ENCODE measurements at regions not wholly inside any gene's neighbourhood (a gene's known extent, or its start where the extent isn't known, plus 50 kb on each side); places are given as distances from the start of the nearest gene placed in this dataset.

DNA sequence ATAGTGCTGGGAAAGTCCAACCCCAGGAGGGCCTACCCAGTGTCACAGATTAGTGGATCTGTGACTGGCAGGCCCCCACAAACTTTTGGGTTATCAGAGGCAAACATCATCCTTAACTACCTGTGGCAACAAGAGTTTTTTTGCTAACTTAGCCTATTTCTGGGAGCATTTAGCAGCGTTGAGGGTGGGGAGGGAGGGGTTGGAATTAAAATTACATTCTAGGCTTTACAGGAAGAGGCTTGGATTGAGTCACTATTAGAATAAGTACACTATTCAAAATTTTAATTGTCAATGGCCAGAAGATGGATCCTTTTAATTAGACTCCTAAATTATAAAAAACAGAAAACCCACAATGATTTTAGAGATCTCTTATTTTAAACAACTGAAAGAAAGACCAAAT, 267.9 kb upstream of the NPSR1 start:
- no peak for DNase-seq (ENCODE audit: low read depth)

DNA sequence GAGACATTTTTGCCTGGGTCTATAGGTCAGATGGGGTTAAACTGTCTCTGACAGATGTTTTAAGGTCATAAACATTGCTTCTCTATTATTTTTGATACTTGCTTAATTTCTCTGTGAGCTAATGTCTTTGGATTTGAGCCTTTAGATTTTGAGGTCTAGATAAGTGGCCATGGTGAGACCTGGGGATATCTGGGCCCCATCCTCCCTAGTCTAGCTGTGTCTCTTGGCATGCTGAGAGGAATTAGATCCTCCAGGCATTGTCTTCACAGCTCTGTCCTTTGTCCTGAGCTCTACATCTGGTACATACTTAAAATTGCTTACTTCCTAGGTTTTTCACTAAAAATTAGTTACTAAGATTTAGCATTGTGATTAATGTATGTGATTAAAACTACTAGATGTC, 265.0 kb upstream of the NPSR1 start:
- DNase-seq (ENCODE audit: low read depth) = no peak

DNA sequence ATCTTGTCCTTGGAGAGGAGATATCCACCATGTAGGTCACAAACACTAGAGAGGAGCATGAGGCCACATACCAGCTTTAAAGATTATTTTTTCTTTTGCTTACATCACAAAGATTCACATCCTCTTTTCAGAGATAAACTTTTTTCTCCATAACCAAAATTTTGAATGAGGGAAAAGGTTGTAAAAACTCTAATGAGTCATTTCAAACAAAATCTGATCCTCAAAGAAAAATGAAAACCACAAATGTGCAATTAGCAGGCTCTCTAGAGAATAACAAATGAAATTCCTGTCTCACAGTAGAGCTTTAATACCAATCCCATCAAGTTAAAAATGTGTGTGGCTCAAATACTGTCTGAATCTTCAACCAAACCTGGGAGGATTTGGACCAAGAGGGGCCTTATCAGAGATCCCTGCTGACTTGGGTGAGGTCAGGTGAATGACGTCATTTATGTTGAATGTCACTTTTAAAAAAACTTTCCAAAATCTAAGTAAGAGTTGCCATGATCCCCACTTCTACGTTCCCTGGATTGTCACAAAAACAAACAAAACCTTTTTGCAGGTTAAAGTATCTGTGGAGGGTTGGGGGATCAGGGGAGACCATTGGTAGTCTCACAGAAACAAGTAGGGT, 261.5 kb upstream of the NPSR1 start:
- no peak for DNase-seq (ENCODE audit: low read depth)

DNA sequence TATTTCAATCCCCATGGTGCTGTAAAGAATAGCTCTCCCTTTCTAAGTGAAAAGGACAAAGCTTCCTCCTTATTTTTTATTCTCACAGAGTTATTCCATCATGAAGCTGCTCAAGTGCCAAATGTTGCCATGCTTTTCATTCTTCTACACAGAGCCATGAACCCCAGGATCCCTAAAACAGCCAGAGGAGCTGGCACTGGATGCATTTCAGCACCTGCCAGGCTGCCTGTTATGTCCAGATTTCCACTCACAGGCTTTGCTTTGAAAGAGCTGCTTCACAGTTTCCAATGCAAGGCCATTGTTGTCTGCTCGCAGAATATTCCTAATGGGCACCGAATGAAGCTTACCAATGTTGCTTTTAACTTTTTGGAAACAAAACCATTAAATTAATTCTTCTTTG, 256.2 kb upstream of the NPSR1 start:
- DNase-seq (ENCODE audit: low read depth) = no peak

DNA sequence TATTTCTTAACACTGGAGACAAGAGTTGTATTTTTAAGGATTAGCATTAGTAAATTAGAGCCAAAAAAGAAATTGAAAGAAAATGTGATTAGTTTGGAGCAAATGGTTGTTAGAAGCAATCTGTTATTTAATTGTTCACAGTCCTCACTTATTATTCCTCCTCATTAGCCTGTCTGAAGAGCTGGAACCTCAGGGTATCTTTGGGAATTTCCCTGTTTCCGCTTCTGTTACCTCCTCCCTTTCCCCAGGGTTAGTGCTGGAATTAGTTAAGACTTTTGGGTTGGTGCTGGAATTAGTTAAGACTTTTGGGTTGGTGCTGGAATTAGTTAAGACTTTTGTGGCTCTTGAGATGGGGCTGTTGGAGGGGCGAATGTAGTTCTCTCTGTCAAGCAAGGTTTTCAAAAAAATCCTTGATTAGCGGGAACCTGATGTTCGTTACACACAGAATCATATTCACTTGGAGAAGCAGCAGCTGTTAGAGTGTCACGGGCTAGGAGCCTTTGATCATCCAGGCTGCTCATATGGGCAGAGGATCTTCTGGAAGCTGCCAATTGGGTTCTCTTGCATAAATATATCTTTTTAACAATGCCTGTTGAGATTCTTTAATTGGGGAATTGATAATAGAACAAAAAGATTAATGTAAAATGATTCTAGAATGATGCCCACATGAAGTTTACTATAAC, 251.0 kb upstream of the NPSR1 start:
- no peak for DNase-seq (ENCODE audit: low read depth)

DNA sequence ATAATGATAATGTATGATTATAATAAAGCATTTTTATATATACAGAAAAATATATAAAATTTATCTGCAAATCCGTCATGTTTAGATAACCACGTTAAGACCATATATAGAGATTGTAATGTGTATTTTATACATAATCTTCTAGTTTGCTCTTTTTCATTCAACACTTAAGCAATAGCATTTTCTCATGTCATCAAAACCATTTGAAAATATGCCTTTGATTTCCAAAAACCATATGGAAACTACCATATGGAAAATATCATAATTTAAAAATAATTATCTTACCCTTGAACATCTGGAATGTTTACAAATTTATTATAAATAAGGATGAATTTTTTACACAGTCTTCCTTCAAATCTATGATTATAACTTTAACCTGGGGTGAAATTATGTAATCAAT, 250.4 kb upstream of the NPSR1 start:
- no peak for DNase-seq (ENCODE audit: low read depth)

DNA sequence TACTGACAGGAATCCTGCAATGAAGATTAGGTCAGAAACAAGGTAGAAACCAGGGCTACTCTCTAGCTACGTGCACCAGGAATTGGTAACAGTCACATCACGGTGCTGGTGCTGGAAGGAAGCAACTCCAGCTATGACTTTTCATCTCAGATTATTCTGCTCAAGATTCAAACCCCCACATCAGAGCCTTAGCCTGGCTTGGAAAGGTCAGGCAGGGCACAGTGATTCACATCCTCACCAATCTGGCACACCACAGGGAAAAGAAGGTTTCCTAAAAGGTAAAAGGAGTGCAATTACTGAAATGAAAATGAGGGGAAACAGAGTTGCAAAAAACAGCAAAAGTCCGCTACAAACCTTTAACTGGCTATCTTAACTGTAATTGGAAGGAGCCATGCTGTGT, 240.2 kb upstream of the NPSR1 start:
- no peak for DNase-seq (ENCODE audit: low read depth)

DNA sequence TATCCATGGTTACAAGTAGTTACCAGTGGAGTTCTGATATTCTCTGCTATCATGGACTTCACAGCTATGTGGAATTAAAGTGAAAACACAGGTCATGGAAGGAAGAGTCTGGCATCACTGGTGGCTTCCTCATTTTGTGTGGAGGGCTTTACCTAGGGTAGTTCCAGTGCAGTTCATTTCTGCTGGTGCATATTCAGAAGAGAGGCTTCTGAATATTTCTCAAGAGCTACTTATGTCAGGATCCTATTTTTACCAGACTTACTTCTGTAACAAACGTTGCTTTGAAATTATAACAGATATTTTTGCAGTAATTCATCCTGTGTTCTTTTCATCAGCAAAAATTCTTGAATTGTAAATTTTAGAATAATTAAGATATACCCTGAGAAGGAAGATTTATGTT, 236.5 kb upstream of the NPSR1 start:
- no peak for DNase-seq (ENCODE audit: low read depth)

DNA sequence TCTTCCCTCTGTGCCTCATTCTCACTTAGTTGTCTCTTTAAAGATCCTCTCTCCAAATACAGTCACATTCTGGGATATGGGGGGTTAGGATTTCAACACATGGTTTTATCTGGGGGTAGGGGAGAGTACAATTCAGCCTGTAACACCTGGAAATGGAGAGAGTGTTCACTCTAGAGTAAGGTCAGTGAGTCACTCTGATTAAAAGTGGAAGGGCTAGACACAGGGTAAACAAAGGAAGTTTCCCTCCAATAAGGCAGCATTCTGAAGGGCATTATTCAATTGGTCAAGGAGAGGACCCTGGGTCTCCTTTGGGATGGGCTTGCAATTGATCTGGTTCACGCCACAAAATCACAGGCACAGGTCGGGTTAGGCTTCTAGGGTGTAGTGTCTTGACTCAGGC, 232.8 kb upstream of the NPSR1 start:
- peak; percentile 5 for DNase-seq (ENCODE audit: low read depth)

DNA sequence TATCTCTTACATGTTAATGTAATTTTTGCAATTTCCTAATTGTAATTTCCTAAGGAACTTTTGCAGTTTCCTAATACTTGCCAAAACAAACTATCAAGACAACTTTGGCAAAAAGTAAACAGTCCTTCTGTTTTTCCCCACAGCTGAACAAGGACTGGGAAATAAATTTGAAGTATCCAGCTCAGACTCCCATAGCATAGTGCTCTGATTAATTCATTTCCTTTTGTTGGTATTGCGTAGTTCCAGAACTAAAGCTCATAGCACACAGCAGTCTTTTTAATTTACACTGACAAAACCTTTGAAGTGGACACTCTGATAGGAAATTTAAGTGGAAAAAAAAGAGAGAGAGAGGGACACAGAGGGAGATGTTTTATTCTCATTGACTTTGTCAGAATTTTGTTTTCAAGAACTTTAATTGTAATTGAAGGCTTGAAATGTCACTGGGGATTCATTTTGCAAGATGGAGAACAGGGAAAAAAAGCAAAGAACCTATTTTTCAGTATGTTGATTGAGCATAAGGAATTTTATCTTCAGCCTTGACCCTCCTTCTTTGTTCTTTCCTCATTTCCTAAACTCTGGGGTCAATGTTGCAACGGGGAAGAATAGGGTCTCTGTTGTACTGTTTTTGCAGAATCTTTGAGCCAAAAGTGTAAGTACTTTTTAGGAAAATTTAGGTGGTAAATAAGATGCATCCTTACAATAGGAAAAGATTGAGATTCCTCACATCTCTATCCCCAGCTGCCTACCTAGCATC, 232.2 kb upstream of the NPSR1 start:
- DNase-seq (ENCODE audit: low read depth) = no peak

DNA sequence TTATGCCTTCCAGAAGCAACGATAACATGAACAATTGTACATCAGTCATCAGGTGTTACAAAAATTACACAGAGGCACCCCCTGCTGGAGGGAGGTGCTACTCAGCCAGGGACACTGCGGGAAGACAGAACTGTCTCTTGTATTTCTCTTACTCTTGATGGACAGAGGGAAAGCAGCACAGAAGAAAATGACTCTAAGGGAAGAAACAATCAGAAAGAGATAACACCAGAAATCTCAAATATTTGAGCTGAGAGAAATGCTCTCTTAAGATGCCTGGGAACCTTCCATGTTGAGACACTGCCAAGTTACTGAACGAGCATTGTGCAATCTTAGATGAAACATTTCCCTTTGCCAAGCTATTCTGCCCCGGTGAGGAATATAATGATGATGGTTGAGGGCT, 227.6 kb upstream of the NPSR1 start:
- DNase-seq (ENCODE audit: low read depth) = peak; percentile 57

DNA sequence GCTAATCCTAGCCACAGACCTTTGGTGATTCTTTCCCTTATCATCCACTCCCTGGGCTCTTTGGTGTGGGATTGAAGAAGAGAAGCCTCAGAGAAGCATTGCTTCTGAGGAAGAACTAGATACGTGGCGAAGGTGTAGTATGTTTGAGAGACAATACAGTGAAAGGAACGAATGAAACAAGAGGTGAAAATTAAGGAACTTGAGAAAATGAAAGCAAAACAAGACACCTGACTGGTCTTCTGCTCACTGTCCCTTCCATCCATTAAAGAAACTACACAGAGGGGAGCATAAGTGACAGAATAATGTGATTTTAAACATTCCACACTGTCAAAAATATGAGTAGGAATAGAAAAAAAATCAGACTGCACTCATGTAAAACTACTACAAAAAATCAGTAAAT, 219.6 kb upstream of the NPSR1 start:
- DNase-seq (ENCODE audit: low read depth) = no peak

DNA sequence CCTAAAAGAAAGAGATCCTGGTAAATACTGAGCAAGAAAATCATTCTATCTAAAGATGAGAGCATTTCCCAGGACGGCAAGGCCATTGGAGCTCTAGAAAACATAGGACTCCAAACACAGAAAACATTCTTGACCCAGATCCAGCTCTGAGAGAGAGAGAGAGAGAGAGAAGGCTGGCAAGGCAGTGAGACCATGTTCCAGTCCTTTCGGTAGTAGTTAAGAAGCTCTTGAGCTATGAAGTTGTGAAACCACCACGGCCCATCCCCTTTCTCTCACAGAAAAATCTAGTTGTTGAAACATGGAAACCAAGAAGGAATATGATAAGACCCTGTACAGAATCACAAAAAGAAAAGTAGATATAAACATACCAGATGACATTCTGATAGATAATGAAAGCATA, 212.4 kb upstream of the NPSR1 start:
- DNase-seq (ENCODE audit: low read depth) = no peak

DNA sequence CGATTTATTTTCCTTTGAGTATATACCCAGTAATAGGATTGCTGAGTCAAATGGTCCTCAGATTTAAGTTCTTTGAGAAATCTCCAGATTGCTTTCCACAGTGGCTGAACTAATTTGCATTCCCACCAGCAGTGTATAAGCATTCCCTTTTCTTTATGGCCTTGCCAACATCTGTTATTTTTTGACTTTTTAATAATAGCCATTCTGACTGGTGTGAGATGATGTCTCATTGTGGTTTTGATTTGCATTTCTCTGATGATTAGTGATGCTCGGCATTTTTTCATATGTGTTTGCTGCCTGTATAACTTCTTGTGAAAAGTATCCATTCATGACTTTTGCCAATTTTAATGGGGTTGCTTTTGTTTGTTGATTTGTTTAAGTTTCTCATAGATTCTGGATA, 209.5 kb upstream of the NPSR1 start:
- peak; percentile 13 for DNase-seq (ENCODE audit: low read depth)

DNA sequence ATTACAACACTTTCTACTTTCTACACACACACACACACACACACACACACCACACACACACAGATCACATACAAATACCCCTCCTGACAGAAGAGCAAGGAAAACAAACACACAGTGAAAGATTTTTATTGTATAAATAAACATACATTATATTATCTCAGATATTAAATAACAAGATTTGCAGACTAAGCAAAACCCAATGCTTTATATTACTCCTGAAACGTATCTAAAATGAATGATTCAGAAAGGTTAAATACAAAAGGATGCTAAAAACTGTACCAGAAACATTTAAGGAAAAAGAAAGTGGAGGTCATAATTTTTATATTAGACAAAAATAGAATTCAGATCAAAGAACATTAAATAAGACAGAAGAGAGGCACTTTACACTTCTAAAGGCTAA, 208.3 kb upstream of the NPSR1 start:
- no peak for DNase-seq (ENCODE audit: low read depth)

DNA sequence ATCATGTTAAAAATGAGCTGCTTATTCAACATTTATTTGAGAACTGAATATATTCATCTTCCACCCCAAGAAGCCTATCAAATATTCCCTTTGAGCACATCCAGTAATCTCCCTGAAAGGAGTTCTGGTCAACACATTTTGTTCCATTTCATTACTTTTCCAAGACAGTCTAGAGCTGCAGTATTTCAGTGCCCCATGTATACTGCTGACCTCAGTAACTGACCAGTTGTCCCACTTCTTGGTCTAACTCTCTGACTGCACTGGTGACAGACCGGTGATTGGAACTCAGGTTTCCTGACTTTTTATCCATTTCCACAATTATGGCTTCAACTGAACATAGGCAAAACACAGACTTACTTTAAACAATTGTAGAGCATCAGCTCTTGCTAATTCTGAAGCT, 206.8 kb upstream of the NPSR1 start:
- DNase-seq (ENCODE audit: low read depth) = no peak

DNA sequence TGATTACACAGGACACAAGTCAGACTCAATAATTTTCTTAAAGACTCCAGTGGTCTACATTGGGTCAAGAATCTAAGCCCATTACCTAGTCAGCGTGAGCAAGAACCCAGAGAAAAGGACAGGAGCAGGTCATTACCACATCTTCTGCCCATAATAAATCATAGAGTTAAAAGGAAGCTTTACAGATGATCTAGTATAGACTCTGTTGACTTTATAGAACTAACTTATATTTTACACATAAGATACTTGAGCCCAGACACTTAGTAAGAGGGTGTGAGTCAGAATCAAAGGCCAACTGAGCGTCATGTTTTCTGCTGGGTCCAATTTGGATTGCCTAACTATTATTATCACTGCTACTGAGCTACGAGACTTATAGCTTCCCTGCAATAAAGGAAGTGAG, 206.1 kb upstream of the NPSR1 start:
- DNase-seq (ENCODE audit: low read depth) = no peak

DNA sequence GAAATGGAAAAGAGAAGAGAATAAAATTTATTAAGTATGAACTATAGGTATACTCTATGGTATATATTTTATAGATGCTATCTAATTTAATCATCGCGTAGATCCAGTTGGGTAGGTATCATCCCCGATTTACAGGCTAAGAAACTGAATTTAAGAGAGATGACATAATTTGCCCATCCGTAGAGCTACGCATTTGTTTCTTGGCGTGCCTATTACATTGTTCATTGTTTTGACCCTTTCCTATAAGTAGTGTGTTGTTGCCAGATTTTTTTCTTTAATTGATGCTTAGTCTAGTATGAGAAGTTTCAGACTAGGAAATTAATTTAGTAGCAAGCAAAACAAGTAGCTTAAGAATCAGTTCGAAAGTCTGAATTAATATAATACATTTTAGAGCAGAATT, 205.7 kb upstream of the NPSR1 start:
- DNase-seq (ENCODE audit: low read depth) = no peak

DNA sequence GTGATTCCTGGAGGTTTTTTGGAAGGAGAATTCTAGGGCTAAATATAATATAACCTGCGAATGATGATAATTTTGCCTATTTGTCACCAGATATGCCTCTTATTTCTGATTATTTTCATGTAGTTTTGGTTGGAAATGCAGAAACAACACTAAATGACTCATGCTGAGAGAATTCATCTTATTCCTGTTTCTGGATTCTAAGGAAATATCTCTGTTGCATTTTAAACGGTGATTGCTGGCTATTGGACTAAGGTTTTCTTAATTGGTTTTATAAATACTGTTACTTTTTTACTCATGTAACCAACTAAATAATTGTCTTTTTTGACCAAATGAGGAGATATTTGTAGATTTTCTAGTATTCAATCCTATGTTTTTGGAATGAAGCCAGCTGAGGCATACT, 204.9 kb upstream of the NPSR1 start:
- DNase-seq (ENCODE audit: low read depth) = peak; percentile 18

DNA sequence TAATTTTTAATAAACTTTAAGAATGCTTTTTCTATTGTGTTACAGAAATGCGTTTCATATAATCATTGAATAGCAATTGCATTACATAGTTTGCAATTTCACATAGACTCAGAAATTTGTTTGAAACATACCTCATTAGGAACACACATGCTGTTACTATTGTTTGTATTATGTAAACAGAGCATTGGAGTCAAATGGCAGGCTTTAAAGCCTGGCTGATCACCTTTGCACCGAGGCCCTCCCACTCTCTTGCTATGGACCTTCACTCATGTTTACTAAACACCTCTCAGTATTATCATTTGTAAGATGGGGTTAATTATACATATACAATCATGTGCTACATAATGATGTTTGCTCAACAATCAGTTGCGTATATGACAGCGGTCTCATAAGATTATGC, 203.6 kb upstream of the NPSR1 start:
- no peak for DNase-seq (ENCODE audit: low read depth)

DNA sequence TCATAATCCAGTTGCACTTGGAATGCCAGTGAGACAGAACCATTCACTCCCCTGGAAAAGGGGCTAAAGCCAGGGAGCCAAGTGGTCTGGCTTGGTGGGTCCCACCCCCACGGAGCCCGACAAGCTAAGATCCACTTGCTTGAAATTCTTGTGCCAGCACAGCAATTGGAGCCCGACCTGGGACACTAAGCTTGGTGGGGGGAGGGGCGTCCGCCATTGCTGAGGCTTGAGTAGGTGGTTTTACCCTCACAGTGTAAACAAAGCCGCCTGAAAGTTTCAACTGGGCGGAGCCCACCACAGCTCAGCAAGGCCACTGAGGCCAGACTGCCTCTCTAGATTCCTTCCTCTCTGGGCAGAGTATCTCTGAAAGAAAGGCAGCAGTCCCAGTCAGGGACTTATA, 200.7 kb upstream of the NPSR1 start:
- DNase-seq (ENCODE audit: low read depth) = no peak

DNA sequence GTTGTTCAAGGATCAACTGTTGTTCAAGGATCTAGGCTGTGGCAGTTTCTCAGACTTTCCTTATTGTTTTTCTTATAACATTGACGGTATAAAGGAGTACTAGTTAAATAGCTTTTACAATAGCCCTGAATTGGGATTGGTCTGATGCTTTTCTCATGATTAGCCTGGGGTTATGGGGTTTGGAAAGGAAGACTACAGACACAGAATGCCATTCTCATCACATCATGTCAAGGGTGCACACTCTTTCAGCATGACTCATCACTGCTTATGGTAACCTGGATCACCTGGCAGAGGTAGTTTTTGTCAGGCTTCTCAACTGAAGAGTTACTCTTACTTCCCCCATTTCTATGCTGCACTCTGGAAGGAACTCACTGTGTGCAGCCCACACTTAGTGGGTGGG, 194.2 kb upstream of the NPSR1 start:
- peak; percentile 64 for DNase-seq (ENCODE audit: low read depth)

DNA sequence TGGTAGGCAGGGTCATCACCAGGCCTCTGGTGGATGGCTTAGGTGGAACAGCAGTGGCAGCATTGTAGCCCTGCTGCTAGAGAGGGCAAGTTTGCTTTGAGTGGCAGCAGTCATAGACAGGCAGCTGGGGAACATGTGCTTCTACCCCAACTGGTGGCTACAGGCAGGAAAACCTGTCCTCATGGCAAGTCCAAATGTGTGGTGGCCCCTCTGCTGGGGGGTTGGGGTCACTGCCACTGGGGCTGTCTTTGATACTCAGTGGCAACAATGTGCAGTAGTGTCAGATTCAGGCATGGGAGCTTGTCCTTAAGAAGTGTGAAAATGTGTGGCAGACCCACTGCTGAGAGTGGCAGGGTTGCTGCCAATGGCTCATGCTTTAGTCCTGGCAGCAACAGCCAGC, 186.2 kb upstream of the NPSR1 start:
- DNase-seq (ENCODE audit: low read depth) = no peak
